ENCODE measurements at regions not wholly inside any gene's neighbourhood (a gene's known extent, or its start where the extent isn't known, plus 50 kb on each side); places are given as distances from the start of the nearest gene placed in this dataset.

DNA sequence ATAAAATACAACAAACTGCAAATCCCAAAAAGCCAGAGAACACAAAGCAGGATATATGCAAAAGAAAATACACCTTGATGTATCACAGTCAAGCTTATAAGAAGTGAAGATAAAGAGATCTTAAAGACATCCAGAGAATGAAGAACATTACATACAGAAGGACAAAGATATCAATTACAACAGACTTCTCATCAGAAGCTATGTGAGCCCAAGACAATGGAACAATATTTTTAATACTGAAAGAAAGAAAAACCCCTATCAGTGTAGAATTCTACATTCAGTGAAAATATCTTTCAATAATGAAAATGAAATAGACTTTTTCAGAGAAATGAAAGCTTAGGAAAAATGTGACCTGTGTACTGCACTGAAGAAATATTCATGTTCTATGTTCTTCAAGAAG lies 104.5 kb upstream of the PHACTR3 start:
- DNase-seq: no peak

DNA sequence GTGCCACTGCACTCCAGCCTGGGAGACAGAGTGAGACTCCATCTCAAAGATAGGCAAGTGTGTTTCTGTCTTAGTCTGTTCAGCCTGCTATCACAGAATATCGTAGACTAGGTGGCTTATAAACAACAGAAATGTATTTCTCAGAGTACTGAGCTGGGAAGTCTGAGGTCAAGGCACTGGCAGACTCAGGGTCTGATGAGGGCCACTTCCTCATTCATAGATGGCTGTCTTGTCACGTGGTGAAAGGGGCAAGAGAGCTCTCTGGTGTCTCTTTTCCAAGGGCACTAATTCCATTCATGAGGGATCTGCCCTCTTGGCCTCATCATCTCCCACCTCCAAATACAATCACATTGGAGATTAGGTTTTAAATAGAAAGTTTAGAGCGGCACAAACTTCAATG lies 95.6 kb upstream of the PHACTR3 start:
- no peak for DNase-seq

DNA sequence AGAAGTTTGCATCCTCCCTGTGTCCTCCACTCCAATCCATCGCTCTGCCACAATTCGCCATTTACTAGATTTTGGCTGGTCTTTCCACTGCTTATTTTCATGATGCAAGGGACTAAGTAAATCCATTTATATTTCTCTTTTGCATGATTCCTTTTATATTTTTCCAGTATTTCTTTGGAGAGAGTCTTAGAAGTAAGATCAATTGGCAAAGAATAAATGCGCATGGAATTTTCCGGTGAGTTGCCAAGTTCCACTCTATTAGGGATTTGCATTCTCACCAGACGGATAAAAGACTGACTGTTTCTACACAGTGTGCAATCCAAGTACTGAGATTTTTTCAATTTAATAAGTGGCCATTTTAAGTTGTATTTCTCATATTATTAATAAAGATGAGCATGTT lies 91.7 kb upstream of the PHACTR3 start:
- DNase-seq: no peak

DNA sequence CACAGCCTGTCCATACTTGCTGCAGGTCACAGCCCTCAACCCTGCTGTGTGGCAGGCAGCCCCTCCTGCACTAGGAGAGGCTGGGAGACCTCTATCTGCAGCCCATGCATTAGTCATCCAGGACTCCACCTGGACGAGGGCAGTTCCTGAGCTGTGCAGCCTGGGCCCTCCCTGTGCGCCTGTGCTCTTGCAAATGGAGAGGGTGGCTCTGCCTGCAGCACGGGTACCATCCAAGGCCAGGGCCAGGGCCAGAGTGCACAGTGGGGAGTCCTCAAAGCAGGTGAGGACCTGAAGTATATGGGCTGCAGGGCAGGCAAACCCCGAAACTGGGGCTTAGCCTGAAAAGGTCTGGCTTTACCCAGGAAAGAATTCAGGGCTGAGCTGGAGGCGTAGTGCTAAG lies 89.8 kb upstream of the PHACTR3 start:
- no peak for DNase-seq

DNA sequence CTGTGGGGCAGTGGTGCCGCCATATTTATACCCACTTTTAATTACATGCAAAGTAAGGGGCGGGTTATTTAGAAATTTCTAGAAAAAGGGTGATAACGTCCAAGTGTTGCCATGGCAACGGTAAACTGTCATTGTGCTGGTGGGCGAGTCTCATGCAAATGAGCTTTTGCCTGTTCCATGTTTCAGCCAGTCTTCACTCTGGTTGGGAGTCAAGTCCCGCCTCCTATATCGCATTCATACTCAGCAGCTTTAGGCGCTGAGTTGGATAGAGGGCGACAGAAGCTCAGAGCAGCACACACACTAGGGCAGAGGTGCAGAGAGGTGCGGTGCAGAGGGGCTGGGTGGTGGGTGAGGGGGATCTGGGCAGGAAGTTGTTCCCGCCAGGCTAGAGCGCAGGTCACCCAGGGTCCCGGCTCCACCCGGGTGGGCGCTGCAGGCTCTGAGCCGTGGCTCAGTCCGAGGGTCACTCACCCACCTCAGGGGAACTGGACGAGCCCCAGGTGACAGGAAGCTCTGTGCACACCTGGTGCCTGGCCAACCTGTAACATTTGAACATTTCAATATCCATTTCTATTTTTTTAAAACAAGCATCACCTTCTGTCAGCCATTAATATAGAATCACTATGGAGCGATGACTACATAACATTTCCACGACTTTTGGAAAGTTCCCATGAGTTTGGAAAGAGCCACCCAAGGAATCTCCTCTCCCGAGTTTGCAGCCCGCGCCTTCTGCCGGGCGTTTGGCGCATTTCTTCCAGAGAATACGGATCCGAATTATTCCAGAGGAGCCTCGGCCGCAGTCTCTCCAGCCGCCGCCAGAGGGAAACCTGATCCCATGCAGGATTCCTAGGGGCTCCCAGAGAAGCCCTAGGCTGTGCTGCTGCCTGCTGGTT lies 89.1 kb upstream of the PHACTR3 start:
- no peak for DNase-seq

DNA sequence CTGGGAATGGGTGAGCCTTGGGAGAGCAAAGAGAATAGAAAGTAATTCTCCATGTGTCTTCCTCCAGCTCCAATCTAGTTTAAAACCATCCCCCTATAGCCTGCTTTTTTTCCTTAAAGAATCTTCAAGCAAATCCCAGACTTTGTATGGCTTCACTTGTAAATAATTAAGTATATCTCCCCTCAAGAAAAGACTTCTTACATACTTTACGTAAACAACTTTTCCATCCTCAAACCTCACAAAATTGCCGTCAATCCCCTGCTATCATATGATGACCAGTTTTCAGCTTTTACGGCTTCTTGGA lies 88.5 kb upstream of the PHACTR3 start:
- DNase-seq: no peak

DNA sequence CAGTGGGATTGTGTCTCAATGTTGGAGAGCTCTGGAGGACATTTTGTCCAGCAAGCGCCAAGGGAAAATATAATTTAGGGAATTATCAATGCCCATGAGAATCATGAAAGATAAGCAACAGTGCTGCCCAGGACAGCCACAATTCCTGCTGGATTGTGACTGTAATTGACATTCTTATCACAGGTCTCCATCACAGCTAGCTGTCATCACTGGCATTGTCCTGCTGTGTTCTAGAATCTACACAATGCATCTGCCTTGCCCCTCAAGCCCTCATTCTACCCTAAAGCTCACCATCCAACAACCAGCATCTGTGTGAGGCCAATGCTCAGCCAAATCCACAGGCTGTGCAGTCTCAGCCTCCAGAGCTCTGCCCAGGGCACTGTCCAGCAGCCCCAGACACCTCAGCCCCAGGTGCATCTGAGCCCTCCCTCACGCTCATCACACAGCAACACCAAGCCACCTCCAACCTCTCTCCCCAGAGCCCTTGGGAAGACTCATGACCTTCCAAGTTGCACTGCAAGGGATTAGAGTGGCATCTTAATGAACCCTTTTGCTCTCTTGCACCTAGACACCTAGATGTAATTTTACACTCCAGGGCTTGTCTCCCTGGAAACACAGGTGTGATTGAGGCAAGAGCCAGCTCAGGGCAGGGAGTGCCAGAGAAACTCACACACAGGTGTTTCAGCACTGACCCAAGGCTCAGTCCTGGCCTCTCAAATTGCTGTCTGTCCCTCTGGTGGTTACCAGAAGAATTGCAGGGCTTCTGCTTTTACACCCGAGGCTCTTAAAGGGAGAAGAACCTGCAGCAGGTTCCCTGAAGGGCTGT lies 85.2 kb upstream of the PHACTR3 start:
- DNase-seq: no peak

DNA sequence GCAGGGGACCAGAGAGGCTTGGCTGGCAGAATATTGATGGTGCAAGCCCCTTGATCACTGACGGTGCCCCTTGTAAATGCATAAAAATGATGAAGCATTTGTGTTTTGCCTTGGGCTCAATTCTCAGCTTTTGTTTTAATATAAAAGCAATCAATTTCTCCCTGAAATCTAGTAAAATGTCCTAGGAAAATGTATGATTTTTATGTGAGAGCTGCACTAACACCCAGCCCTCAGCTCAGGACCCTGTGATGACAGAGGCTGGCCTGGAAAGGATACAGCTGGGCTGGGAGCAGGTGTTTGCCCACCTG lies 84.7 kb upstream of the PHACTR3 start:
- no peak for DNase-seq

DNA sequence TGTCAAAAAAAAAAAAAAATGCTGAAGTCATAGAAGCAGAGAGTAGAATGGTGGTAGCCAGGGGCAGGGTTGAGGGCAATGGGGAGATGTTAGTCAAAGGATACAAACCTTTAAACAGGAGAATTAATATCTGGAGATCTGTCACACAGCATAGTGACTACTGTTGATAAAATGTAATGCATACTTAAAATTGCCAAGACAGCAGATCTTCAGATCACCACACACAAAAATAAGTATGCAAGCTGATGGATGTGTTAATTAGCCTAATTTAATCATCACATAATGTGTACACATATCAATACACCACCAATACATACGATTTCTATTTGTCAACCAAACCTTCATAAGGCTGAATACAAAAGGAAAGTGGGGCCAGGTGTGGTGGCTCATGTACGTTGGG lies 83.5 kb upstream of the PHACTR3 start:
- no peak for DNase-seq

DNA sequence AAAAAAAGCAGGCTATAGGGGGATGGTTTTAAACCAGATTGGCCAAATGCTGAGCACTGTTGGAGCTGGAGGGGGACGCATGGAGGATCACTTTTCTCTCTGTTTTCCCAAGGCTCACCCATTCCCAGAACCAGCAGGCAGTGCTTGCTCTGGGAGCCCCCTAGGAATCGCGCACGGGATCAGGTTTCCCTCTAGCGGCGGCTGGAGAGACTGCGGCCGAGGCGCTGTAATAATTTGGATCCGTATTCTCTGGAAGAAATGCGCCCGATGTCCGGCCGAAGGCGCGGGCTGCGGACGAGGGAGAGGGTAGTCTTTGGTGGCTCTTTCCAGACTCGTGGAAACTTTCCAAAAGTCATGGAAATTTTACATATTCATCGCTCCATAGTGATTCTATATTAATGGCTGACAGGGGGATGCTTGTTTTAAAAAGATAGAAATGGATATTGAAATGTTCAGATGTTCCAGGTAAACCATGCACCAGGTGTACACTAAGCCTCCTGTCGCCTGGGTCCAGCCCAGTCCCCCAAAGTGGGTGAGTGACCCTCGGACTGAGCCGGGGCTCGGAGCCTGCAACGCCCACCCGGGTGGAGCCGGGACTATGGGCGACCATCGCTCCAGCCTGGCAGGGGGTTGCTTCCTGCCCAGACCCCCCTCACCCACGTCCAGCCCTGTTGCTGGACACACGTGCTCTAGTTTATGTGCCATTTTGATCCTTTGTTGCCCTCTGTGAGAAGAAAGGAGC lies 78.7 kb upstream of the PHACTR3 start:
- no peak for DNase-seq

DNA sequence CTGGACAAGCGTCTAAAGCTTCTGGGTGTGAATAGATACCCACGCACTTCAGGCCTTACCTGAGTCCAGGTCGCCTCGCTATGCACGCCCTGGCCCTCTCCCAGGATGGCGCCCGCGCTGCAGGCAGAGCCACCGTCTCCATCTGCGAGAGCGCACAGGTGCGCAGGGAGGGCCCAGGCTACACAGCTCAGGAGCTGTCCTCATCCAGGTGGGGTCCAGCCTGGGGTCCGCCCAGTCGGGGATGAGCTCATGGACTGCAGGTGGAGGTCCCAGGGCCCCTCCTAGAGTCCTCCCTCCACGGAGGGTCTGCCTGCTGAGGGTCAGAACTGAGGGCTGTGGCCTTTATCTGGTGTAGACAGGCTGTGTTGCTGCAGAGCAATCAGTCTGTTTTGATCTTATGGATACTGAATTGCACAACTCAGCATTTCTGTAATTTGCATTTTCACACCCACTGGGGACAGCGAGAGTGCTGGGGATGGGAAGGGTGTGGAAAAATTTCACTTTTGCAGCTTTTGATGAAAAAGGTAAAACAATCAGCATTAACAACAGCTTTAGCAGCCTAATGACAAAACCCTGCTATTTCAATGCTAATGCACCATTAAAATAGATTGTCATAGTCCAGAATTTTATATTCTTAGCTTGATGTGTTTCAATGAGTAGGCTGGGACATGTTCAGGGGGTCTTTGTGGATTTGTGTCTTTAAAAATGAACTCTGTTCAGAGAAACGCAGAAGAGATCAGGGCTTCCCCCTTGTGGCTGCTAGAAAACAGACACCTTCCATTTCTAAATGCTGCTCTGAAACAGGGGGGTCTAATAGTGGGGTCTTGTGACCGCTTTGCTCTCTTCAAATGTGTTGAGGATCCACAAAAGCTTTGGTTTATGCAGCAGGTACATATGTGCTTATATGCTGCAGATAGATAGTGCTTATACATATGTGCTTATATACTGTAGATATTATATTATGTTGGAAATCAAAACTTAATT lies 77.8 kb upstream of the PHACTR3 start:
- DNase-seq: no peak

DNA sequence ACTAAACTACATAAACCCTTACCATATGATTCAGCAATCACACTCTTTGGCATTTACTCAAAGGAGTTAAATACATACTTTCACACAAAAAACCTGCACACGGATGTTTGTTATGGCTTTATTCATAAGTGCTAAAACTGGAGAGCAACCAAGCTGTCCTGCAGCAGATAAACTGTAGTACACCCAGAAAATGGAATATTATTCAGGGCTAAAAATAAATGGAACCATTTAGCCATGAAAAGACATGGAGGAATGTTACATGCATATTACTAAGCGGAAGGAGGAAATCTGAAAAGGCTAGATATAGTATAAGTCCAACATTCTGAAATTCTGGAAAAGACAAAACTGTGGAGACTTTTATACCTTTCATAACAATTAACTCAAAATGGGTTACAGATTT lies 73.6 kb upstream of the PHACTR3 start:
- no peak for DNase-seq

DNA sequence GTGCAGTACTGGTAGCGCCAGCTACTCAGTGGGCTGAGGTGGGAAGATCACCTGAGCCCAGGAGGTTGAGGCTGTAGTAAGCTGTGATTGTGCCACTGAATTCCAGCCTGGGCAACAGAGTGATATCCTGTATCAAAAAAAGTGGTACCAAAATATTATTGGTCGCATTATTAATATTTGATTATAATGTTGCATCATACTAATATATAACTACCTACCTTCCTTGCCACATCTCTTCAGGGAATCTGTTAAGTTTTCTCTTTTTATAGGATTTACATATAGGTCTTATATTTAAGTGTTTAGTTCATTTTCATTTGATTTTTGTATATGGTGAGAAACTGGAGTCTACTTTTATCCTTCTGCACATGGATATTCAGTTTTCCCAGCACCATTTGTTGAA lies 66.3 kb upstream of the PHACTR3 start:
- DNase-seq: no peak

DNA sequence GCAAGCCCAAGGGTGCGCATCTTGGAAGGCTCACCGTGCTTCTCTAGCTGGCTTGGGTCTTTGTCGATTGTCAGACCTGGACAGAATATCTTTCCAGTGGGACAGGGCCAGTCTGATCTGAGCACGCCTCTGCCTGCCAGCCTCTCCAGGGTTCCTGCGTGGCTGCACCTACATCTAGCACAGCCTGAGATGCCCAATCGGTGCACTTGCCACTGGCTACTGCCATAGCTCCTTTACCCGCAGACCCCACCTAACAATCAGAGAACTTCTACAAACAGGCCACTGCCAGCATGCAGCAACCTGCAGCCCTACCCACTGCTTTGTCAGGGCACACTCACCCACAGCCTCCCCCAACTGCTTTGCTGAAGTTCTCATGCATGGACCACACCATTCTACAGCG lies 56.7 kb upstream of the PHACTR3 start:
- DNase-seq: no peak

Data from NCI-H510A (cell line).